PFSK-1 (cell line): ENCODE measurements at regions not wholly inside any gene's neighbourhood (a gene's known extent, or its start where the extent isn't known, plus 50 kb on each side); places are given as distances from the start of the nearest gene placed in this dataset.

ENCODE experiments used
- POLR2AphosphoS5 ChIP-seq: IDR thresholded peaks from 2 replicates; pipeline ENCODE4 v1.6.1; 2012; ENCODE audit warnings: low read depth, mild to moderate bottlenecking, control low read depth, low read length, moderate library complexity
- REST ChIP-seq, 2 experiments: IDR thresholded peaks; 2 replicates each; pipeline versions ENCODE4 v1.6.1 to v1.8.0; 2011 to 2012; ENCODE audit warnings: low read depth in 2 of 2, low read length in 2 of 2, control low read depth in 1 of 2, inconsistent platforms in 1 of 2, mild to moderate bottlenecking in 1 of 2, moderate library complexity in 1 of 2; ENCODE audit not compliant: insufficient read depth in 1 of 2
- SIN3A ChIP-seq: IDR thresholded peaks from 2 replicates; pipeline ENCODE4 v1.6.1; 2012; ENCODE audit warnings: mild to moderate bottlenecking, low read length, moderate library complexity, borderline replicate concordance; ENCODE audit not compliant: insufficient read depth
- TAF1 ChIP-seq: IDR thresholded peaks from 2 replicates; pipeline ENCODE4 v1.6.1; 2012; ENCODE audit warnings: low read length, control low read depth, borderline replicate concordance; ENCODE audit not compliant: insufficient read depth

- TF ChIP-seq POLR2AphosphoS5, result no peak
- TF ChIP-seq REST (IDR thresholded peaks at IDR 0.05; ENCODE audit: insufficient read depth in 1 of 2, low read depth in 2 of 2, low read length in 2 of 2), result no peak
- no peak for TF ChIP-seq TAF1
- no peak for TF ChIP-seq SIN3A
Measured at GRCh38 chr3:127043041-127043641, 60.2 kb downstream of the PLXNA1 start.
